A549 (cell line): ENCODE measurements at regions not wholly inside any gene's neighbourhood (a gene's known extent, or its start where the extent isn't known, plus 50 kb on each side); places are given as distances from the start of the nearest gene placed in this dataset.

ENCODE experiments used
- ATAC-seq, 2 experiments: fragments of 200-7000 bp in 1 of 2; fragments of >200 bp in 1 of 2; cut with Nextera tagmentation in 1 of 2; cut with Tn5 transposase in 1 of 2; 3 replicates each; pipeline versions ENCODE4 v1.8.0 to v1.9.1; 2018 to 2020; ENCODE audit warnings: mild to moderate bottlenecking in 1 of 2, moderate library complexity in 1 of 2
- CTCF ChIA-PET: fragments of 300-600 bp; sonication (Branson Sonifier 250); formaldehyde crosslinking; extraction: SDS; loops from one replicate; lab custom pipeline; 2021; ENCODE audit warnings: antibody characterized with exemption, inconsistent platforms; lab: Yijun Ruan, JAX
- POLR2A ChIA-PET: fragments of 350-600 bp; formaldehyde crosslinking; extraction: SDS; loops from one replicate; lab custom pipeline; 2021; ENCODE audit warnings: antibody characterized with exemption, inconsistent platforms; lab: Yijun Ruan, JAX
- DNase-seq, 2 experiments: peaks; one replicate each; pipeline versions ENCODE4 v3.0.0 to v3.0.0-alpha.2; 2011 to 2016; ENCODE audit warnings: low read depth in 1 of 2, low spot score in 1 of 2
- FAIRE-seq: peaks from 2 replicates; lab custom pipeline; 2011; peaks lifted over from hg19 to GRCh38; lab: Jason Lieb, UNC
- H3K27ac ChIP-seq, 2 experiments: fragments of >200 bp; sonication (Bioruptor Twin); formaldehyde crosslinking; 3 replicates each; pipeline ENCODE4 v1.5.1; 2016 to 2017
- H3K4me1 ChIP-seq: fragments of >200 bp; sonication (Bioruptor Twin); formaldehyde crosslinking; 3 replicates; pipeline ENCODE4 v1.6.1; 2016
- H3K4me2 ChIP-seq: fragments of >200 bp; sonication (Bioruptor Twin); formaldehyde crosslinking; 3 replicates; pipeline ENCODE4 v1.6.1; 2016
- H3K4me3 ChIP-seq: fragments of >200 bp; sonication (Bioruptor Twin); formaldehyde crosslinking; 3 replicates; pipeline ENCODE4 v1.5.1; 2016
- H3K9me3 ChIP-seq: fragments of >200 bp; sonication (Bioruptor Twin); formaldehyde crosslinking; 3 replicates; pipeline ENCODE4 v1.6.1; 2016
- BHLHE40 ChIP-seq: IDR thresholded peaks from 2 replicates; pipeline ENCODE4 v1.6.1; 2012; ENCODE audit warnings: low read depth, low read length, inconsistent platforms
- CBX8 ChIP-seq: fragments of 200-600 bp; sonication (generic); IDR thresholded peaks from 2 replicates; pipeline ENCODE4 v1.6.1; 2016
- CHD2 ChIP-seq: fragments of 150-350 bp; IDR thresholded peaks from 2 replicates; pipeline ENCODE4 v1.6.1; 2014; ENCODE audit warnings: low read length; ENCODE audit not compliant: partially characterized antibody
- EHF ChIP-seq: fragments of 250-450 bp; sonication (Bioruptor Pico); IDR thresholded peaks from 2 replicates; pipeline ENCODE4 v1.5.0; 2020; ENCODE audit warnings: mild to moderate bottlenecking
- FOXS1 ChIP-seq: fragments of 250-450 bp; sonication (Bioruptor Pico); IDR thresholded peaks from 2 replicates; pipeline ENCODE4 v1.5.0; 2020; ENCODE audit warnings: mild to moderate bottlenecking, moderate library complexity
- HEYL ChIP-seq: fragments of 250-450 bp; sonication (Bioruptor Pico); IDR thresholded peaks from 2 replicates; pipeline ENCODE4 v1.8.0; 2021; ENCODE audit warnings: mild to moderate bottlenecking, moderate library complexity
- HOXB13 ChIP-seq: fragments of 250-450 bp; sonication (Bioruptor Pico); IDR thresholded peaks from 2 replicates; pipeline ENCODE4 v1.5.0; 2020; ENCODE audit warnings: low read depth, mild to moderate bottlenecking, moderate library complexity
- JUN ChIP-seq, 2 experiments: fragments of >200 bp; sonication (Bioruptor Twin); formaldehyde crosslinking; IDR thresholded peaks; 2 replicates in 1 of 2; 3 replicates in 1 of 2; pipeline ENCODE4 v1.6.1; 2016 to 2017
- JUNB ChIP-seq: fragments of >200 bp; sonication (Bioruptor Twin); formaldehyde crosslinking; IDR thresholded peaks from 2 replicates; pipeline ENCODE4 v1.6.1; 2016
- KDM5A ChIP-seq: fragments of 200-600 bp; sonication (generic); IDR thresholded peaks from 2 replicates; pipeline ENCODE4 v1.6.1; 2016; ENCODE audit warnings: antibody characterized with exemption, mild to moderate bottlenecking
- MAZ ChIP-seq: fragments of 150-350 bp; IDR thresholded peaks from 2 replicates; pipeline ENCODE4 v1.6.1; 2014; ENCODE audit warnings: antibody characterized with exemption, low read depth, low read length, borderline replicate concordance
- NPAS2 ChIP-seq: fragments of 250-450 bp; sonication (Bioruptor Pico); IDR thresholded peaks from 2 replicates; pipeline ENCODE4 v1.8.0; 2022; ENCODE audit warnings: mild to moderate bottlenecking, moderate library complexity, borderline replicate concordance
- RCOR1 ChIP-seq: fragments of 150-350 bp; IDR thresholded peaks from 2 replicates; pipeline ENCODE4 v1.6.1; 2014; ENCODE audit warnings: antibody characterized with exemption, low read length, low read depth
- REST ChIP-seq: fragments of 200-600 bp; sonication (generic); IDR thresholded peaks from 2 replicates; pipeline ENCODE4 v1.6.1; 2016; ENCODE audit warnings: antibody characterized with exemption, mild to moderate bottlenecking, moderate library complexity
- RFX5 ChIP-seq: fragments of 450-650 bp; IDR thresholded peaks from 2 replicates; pipeline ENCODE4 v1.7.1; 2014; ENCODE audit warnings: antibody characterized with exemption, mild to moderate bottlenecking, moderate library complexity
- ZFP36 ChIP-seq: fragments of 450-650 bp; IDR thresholded peaks from 2 replicates; pipeline ENCODE4 v1.6.1; 2014; ENCODE audit warnings: borderline replicate concordance; ENCODE audit not compliant: partially characterized antibody
- WGBS: methylation state at CpG from one replicate; pipeline ENCODE4 v1.1.6; 2017; ENCODE audit errors: missing lambda C conversion rate; 5-methylcytosine and 5-hydroxymethylcytosine counted together
- TF ChIP-seq, protein P1 (sequence below): fragments of >200 bp; sonication (Bioruptor Twin); formaldehyde crosslinking; IDR thresholded peaks from 2 replicates; pipeline ENCODE4 v1.6.1; 2016
- TF ChIP-seq, protein P2 (sequence below): fragments of 250-450 bp; sonication (Bioruptor Pico); IDR thresholded peaks from 2 replicates; pipeline ENCODE4 v1.5.0; 2021; ENCODE audit warnings: mild to moderate bottlenecking, moderate library complexity, borderline replicate concordance
- TF ChIP-seq, protein P3 (sequence below): fragments of >200 bp; sonication (Bioruptor Twin); formaldehyde crosslinking; IDR thresholded peaks from 3 replicates; pipeline ENCODE4 v1.5.1; 2016
- TF ChIP-seq, protein P4 (sequence below): IDR thresholded peaks from 2 replicates; pipeline ENCODE4 v1.6.1; 2012
- TF ChIP-seq, protein P5 (sequence below): fragments of 150-350 bp; IDR thresholded peaks from 2 replicates; pipeline ENCODE4 v1.6.1; 2014; ENCODE audit warnings: low read depth, mild to moderate bottlenecking, low read length

- Histone ChIP-seq H3K27ac (no peak overlapping the region), H3K4me1 (no peaks in the 10 kb centered on the region), H3K4me2 (no peak overlapping the region), H3K4me3 (no peak overlapping the region), H3K9me3 (no peaks in the 10 kb centered on the region)
- TF ChIP-seq HOXB13 (CRISPR knock-in tag) (no peak), HEYL (CRISPR knock-in tag) (no peak)
- TF ChIP-seq, protein P1, sequence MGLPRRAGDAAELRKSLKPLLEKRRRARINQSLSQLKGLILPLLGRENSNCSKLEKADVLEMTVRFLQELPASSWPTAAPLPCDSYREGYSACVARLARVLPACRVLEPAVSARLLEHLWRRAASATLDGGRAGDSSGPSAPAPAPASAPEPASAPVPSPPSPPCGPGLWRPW, result no peak
- ATAC-seq (no peak), FAIRE-seq (peak; percentile 43), DNase-seq (no peak)
- WGBS, result 0% methylated on average over 3 of the region's 3 CpGs
- ChIA-PET POLR2A (no interaction called here), CTCF (no interaction called here)
Measured at GRCh38 chrX:145002771-145003170, 244.5 kb upstream of the SPANXN1 start.

- ChIA-PET POLR2A (no interaction called here), CTCF (no interaction called here)
- Histone ChIP-seq H3K27ac (no peak overlapping the region), H3K9me3 (no peaks in the 10 kb centered on the region), H3K4me2 (no peak overlapping the region), H3K4me3 (no peak overlapping the region), H3K4me1 (no peaks in the 10 kb centered on the region)
- ATAC-seq, result no peak
- DNase-seq, result no peak
- FAIRE-seq, result no peak
- no peak for TF ChIP-seq BHLHE40
- no peak for TF ChIP-seq RCOR1
- no peak for TF ChIP-seq NPAS2 (CRISPR knock-in tag)
- TF ChIP-seq CHD2, result no peak
- TF ChIP-seq JUN (IDR thresholded peaks at IDR 0.05), result no peak
- TF ChIP-seq, protein P2, sequence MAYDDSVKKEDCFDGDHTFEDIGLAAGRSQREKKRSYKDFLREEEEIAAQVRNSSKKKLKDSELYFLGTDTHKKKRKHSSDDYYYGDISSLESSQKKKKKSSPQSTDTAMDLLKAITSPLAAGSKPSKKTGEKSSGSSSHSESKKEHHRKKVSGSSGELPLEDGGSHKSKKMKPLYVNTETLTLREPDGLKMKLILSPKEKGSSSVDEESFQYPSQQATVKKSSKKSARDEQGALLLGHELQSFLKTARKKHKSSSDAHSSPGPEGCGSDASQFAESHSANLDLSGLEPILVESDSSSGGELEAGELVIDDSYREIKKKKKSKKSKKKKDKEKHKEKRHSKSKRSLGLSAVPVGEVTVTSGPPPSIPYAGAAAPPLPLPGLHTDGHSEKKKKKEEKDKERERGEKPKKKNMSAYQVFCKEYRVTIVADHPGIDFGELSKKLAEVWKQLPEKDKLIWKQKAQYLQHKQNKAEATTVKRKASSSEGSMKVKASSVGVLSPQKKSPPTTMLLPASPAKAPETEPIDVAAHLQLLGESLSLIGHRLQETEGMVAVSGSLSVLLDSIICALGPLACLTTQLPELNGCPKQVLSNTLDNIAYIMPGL (CRISPR knock-in tag), result no peak
- TF ChIP-seq, all 56 proteins: peak for 0
Measured at GRCh38 chrX:145003443-145003842, 243.9 kb upstream of the SPANXN1 start.

- Histone ChIP-seq H3K4me2 (no peak overlapping the region), H3K4me3 (no peak overlapping the region), H3K9me3 (no peaks in the 10 kb centered on the region), H3K4me1 (no peaks in the 10 kb centered on the region), H3K27ac (no peak overlapping the region)
- ChIA-PET CTCF (no interaction called here), POLR2A (no interaction called here)
- TF ChIP-seq, protein P3, sequence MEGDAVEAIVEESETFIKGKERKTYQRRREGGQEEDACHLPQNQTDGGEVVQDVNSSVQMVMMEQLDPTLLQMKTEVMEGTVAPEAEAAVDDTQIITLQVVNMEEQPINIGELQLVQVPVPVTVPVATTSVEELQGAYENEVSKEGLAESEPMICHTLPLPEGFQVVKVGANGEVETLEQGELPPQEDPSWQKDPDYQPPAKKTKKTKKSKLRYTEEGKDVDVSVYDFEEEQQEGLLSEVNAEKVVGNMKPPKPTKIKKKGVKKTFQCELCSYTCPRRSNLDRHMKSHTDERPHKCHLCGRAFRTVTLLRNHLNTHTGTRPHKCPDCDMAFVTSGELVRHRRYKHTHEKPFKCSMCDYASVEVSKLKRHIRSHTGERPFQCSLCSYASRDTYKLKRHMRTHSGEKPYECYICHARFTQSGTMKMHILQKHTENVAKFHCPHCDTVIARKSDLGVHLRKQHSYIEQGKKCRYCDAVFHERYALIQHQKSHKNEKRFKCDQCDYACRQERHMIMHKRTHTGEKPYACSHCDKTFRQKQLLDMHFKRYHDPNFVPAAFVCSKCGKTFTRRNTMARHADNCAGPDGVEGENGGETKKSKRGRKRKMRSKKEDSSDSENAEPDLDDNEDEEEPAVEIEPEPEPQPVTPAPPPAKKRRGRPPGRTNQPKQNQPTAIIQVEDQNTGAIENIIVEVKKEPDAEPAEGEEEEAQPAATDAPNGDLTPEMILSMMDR, result no peak
- TF ChIP-seq REST, result no peak
- FAIRE-seq, result no peak
- WGBS, result 4% methylated on average over 4 of the region's 7 CpGs
- ATAC-seq, result no peak
- DNase-seq, result no peak
Measured at GRCh38 chrX:145041486-145041885, 205.8 kb upstream of the SPANXN1 start.

DNA sequence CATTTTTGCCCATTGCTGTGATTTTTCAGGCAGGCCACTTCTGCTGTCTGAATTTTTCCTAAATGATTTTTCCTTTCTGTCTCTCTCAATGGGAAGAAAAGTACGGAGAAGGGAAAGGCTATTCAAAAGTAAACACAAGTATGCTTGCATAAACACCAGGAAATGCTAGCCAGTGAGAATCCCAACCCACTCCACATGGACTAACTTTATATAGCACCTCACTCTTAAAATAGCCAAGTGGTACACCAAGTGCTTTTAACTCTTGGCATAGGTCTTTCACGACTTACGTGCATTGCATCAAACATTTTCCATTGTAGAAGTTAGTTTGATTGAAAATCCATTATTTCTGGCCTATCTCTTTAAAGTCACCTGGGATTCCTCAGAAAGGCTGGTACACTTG is 178.9 kb upstream of the SPANXN1 start:
- no peaks in the 10 kb centered on the region for H3K9me3 ChIP-seq
- no peak overlapping the region for H3K4me2 ChIP-seq
- ChIA-PET POLR2A (no interaction called here), CTCF (no interaction called here)
- DNase-seq (no peak), ATAC-seq (no peak), FAIRE-seq (no peak)
- H3K4me3 ChIP-seq, result no peak overlapping the region
- 0% methylated on average over 3 of the region's 3 CpGs for WGBS
- H3K27ac ChIP-seq, result no peak overlapping the region
- no peaks in the 10 kb centered on the region for H3K4me1 ChIP-seq
- TF ChIP-seq ZFP36, result no peak
- TF ChIP-seq MAZ, result no peak
- TF ChIP-seq, protein P4, sequence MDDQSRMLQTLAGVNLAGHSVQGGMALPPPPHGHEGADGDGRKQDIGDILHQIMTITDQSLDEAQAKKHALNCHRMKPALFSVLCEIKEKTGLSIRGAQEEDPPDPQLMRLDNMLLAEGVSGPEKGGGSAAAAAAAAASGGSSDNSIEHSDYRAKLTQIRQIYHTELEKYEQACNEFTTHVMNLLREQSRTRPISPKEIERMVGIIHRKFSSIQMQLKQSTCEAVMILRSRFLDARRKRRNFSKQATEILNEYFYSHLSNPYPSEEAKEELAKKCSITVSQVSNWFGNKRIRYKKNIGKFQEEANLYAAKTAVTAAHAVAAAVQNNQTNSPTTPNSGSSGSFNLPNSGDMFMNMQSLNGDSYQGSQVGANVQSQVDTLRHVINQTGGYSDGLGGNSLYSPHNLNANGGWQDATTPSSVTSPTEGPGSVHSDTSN, result no peak
- TF ChIP-seq KDM5A, result no peak
- TF ChIP-seq JUNB, result no peak
- no peak for TF ChIP-seq EHF (CRISPR knock-in tag)
- TF ChIP-seq, protein P5, sequence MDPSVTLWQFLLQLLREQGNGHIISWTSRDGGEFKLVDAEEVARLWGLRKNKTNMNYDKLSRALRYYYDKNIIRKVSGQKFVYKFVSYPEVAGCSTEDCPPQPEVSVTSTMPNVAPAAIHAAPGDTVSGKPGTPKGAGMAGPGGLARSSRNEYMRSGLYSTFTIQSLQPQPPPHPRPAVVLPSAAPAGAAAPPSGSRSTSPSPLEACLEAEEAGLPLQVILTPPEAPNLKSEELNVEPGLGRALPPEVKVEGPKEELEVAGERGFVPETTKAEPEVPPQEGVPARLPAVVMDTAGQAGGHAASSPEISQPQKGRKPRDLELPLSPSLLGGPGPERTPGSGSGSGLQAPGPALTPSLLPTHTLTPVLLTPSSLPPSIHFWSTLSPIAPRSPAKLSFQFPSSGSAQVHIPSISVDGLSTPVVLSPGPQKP, result no peak
- TF ChIP-seq, protein P1, result no peak
- TF ChIP-seq FOXS1, result no peak
- no peak for TF ChIP-seq RFX5
- TF ChIP-seq CBX8, result no peak
